IMR-90 (cell line): ENCODE measurements at regions not wholly inside any gene's neighbourhood (a gene's known extent, or its start where the extent isn't known, plus 50 kb on each side); places are given as distances from the start of the nearest gene placed in this dataset.
A peak's percentile ranks its signal among the peaks of the same experiment; 100 is the strongest.

Experiments
- ATAC-seq: fragments of 200-7000 bp; cut with Tn5 transposase; 2 replicates; pipeline ENCODE4 v1.9.1; 2020; ENCODE audit warnings: low read depth, mild to moderate bottlenecking, moderate library complexity
- BruUV-seq: library from RNA; stranded (reverse); fragments of 400-500 nt; replicated peaks from 2 replicates; lab custom pipeline; 2021; lab: Mats Ljungman, UMichigan
- CTCF ChIA-PET: fragments of 300-600 bp; formaldehyde crosslinking; extraction: SDS; loops from one replicate; lab custom pipeline; 2021; ENCODE audit warnings: antibody characterized with exemption; lab: Yijun Ruan, JAX
- POLR2A ChIA-PET: fragments of 300-600 bp; sonication (Branson Sonifier 250); formaldehyde crosslinking; loops from one replicate; lab custom pipeline; 2022; ENCODE audit warnings: antibody characterized with exemption; ENCODE audit not compliant: unreplicated experiment; lab: Charles Lee
- DNase-seq: peaks from one replicate; pipeline ENCODE4 v3.0.0; 2013
- H2AFZ ChIP-seq: replicated peaks from 2 replicates; pipeline ENCODE3; 2013; ENCODE audit warnings: low read length, mild to moderate bottlenecking; ENCODE audit not compliant: poor library complexity
- H2AK5ac ChIP-seq: 2 replicates; pipeline ENCODE4 v1.6.1; 2013; ENCODE audit warnings: low read depth, low read length, inconsistent platforms
- H2AK9ac ChIP-seq: replicated peaks from 2 replicates; pipeline ENCODE3; 2013; ENCODE audit warnings: mild to moderate bottlenecking, low read depth, low read length, moderate library complexity; ENCODE audit not compliant: poor library complexity
- H2BK120ac ChIP-seq: 2 replicates; pipeline ENCODE4 v1.6.1; 2013; ENCODE audit warnings: low read depth, low read length, inconsistent platforms
- H2BK15ac ChIP-seq: 3 replicates; pipeline ENCODE4 v1.6.1; 2013; ENCODE audit warnings: low read depth, low read length, inconsistent platforms
- H2BK20ac ChIP-seq: 2 replicates; pipeline ENCODE4 v1.6.1; 2013; ENCODE audit warnings: low read depth, mild to moderate bottlenecking, inconsistent platforms, low read length, moderate library complexity
- H2BK5ac ChIP-seq: 2 replicates; pipeline ENCODE4 v1.6.1; 2013; ENCODE audit warnings: mild to moderate bottlenecking, low read depth, low read length, inconsistent platforms; ENCODE audit not compliant: poor library complexity, severe bottlenecking
- H3K14ac ChIP-seq: replicated peaks from 2 replicates; pipeline ENCODE4 v1.6.1; 2013; ENCODE audit warnings: low read depth, low read length, inconsistent platforms
- H3K18ac ChIP-seq: 2 replicates; pipeline ENCODE4 v1.6.1; 2013; ENCODE audit warnings: low read depth, low read length, control low read depth
- H3K23ac ChIP-seq: 2 replicates; pipeline ENCODE4 v1.6.1; 2013; ENCODE audit warnings: low read depth, low read length, inconsistent platforms
- H3K27ac ChIP-seq: 2 replicates; pipeline ENCODE4 v1.5.1; 2013; ENCODE audit warnings: mild to moderate bottlenecking, control low read depth, low read length; ENCODE audit not compliant: insufficient read depth
- H3K27me3 ChIP-seq: 2 replicates; pipeline ENCODE4 v1.6.1; 2013; ENCODE audit warnings: low read length; ENCODE audit not compliant: control insufficient read depth, insufficient read depth
- H3K36me3 ChIP-seq: 2 replicates; pipeline ENCODE4 v1.6.1; 2013; ENCODE audit warnings: low read length, mixed read lengths; ENCODE audit not compliant: control insufficient read depth, insufficient read depth
- H3K4ac ChIP-seq: 2 replicates; pipeline ENCODE4 v1.6.1; 2013; ENCODE audit warnings: low read depth, low read length, inconsistent platforms
- H3K4me1 ChIP-seq: 2 replicates; pipeline ENCODE4 v1.6.1; 2013; ENCODE audit warnings: low read length, mixed read lengths; ENCODE audit not compliant: control insufficient read depth, insufficient read depth
- H3K4me2 ChIP-seq: 2 replicates; pipeline ENCODE4 v1.6.1; 2013; ENCODE audit warnings: low read depth, mild to moderate bottlenecking, control low read depth, low read length, moderate library complexity
- H3K4me3 ChIP-seq: 2 replicates; pipeline ENCODE4 v1.5.1; 2013; ENCODE audit warnings: low read depth, mild to moderate bottlenecking, control low read depth, low read length, moderate library complexity; ENCODE audit not compliant: insufficient read depth
- H3K56ac ChIP-seq: 2 replicates; pipeline ENCODE4 v1.6.1; 2013; ENCODE audit warnings: low read length, inconsistent platforms; ENCODE audit not compliant: insufficient read depth; ENCODE audit errors: extremely low read depth
- H3K79me1 ChIP-seq, 2 experiments: 2 replicates each; pipeline ENCODE4 v1.6.1; 2013; ENCODE audit warnings: low read length in 2 of 2, inconsistent platforms in 1 of 2, low read depth in 1 of 2
- H3K9ac ChIP-seq: 2 replicates; pipeline ENCODE4 v1.6.1; 2013; ENCODE audit warnings: low read depth, low read length, control low read depth
- H3K9me1 ChIP-seq: 2 replicates; pipeline ENCODE4 v1.6.1; 2013; ENCODE audit warnings: low read length, inconsistent platforms; ENCODE audit not compliant: insufficient read depth
- H3K9me3 ChIP-seq: 2 replicates; pipeline ENCODE4 v1.6.1; 2013; ENCODE audit warnings: low read length; ENCODE audit not compliant: control insufficient read depth, insufficient read depth
- H4K20me1 ChIP-seq: 2 replicates; pipeline ENCODE4 v1.6.1; 2013; ENCODE audit warnings: low read length, inconsistent platforms; ENCODE audit not compliant: insufficient read depth
- H4K5ac ChIP-seq: 2 replicates; pipeline ENCODE4 v1.6.1; 2013; ENCODE audit warnings: mild to moderate bottlenecking, low read depth, low read length, control low read depth
- H4K8ac ChIP-seq, 2 experiments: 2 replicates each; pipeline ENCODE4 v1.6.1; 2013; ENCODE audit warnings: low read depth in 2 of 2, low read length in 2 of 2, control low read depth in 1 of 2, inconsistent platforms in 1 of 2
- H4K91ac ChIP-seq: 2 replicates; pipeline ENCODE4 v1.6.1; 2013; ENCODE audit warnings: low read depth, low read length, inconsistent platforms; ENCODE audit not compliant: insufficient read depth
- BHLHE40 ChIP-seq: fragments of 150-350 bp; IDR thresholded peaks from 2 replicates; pipeline ENCODE4 v1.6.1; 2016; ENCODE audit warnings: mild to moderate bottlenecking, low read depth, low read length
- CEBPB ChIP-seq: IDR thresholded peaks from 2 replicates; pipeline ENCODE4 v1.6.1; 2012; ENCODE audit warnings: low read depth, low read length, improper control_type of control experiment
- MAZ ChIP-seq: IDR thresholded peaks from 2 replicates; pipeline ENCODE4 v1.6.1; 2012; ENCODE audit warnings: low read depth, mild to moderate bottlenecking, low read length, improper control_type of control experiment, moderate library complexity, borderline replicate concordance
- MXI1 ChIP-seq: IDR thresholded peaks from 2 replicates; pipeline ENCODE4 v1.6.1; 2012; ENCODE audit warnings: low read depth, mild to moderate bottlenecking, low read length, moderate library complexity, borderline replicate concordance
- RCOR1 ChIP-seq: IDR thresholded peaks from 2 replicates; pipeline ENCODE4 v1.6.1; 2012; ENCODE audit warnings: mild to moderate bottlenecking, low read length, improper control_type of control experiment; ENCODE audit not compliant: insufficient replicate concordance
- SMC3 ChIP-seq: fragments of 150-350 bp; IDR thresholded peaks from 2 replicates; pipeline ENCODE4 v1.6.1; 2016; ENCODE audit warnings: low read depth, mild to moderate bottlenecking, antibody characterized with exemption, low read length, moderate library complexity
- dilution Hi-C: fragments of 300-500 bp; cut with HindIII; formaldehyde crosslinking; loops from one replicate; pipeline ENCODE4 v1.14.3; 2018; ENCODE audit warnings: low sequenced_read_pairs; ENCODE audit not compliant: unreplicated experiment
- in situ Hi-C: fragments of 300-500 bp; cut with MboI; formaldehyde crosslinking; loops from 3 replicates; pipeline ENCODE4 v1.14.3; 2019; ENCODE audit warnings: low sequenced_read_pairs, inconsistent platforms, mixed read lengths
- intact Hi-C: fragments of 100-400 bp; cut with micrococcal nuclease; formaldehyde crosslinking; loops from 2 replicates; pipeline ENCODE4 v1.10.0; 2022
- TF ChIP-seq, protein P1 (sequence below): fragments of 150-350 bp; IDR thresholded peaks from 2 replicates; pipeline ENCODE4 v1.6.1; 2016; ENCODE audit warnings: low read depth, mild to moderate bottlenecking, low read length, moderate library complexity, borderline replicate concordance

DNA sequence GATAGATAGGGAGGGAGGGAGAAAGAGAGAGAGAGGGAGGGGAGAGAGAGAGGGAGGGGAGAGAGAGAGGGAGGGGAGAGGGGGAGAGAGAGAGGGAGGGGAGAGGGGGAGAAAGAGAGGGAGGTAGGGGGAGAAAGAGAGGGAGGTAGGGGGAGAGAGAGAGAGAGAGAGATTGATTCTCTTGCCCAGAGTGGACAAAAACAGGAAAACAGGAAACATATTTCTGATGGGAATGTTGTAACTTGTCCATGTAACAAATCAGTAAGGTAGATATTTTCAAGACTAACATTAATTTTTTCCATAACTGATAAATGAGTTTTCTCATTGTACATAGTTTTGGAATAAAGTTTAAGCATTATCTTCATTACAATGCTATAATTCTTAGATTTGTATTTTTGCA is 811.7 kb upstream of the GRAMD2B start:
- no peaks in the 10 kb centered on the region for H3K4me1 ChIP-seq
- no peak overlapping the region for H3K27ac ChIP-seq
- H3K56ac ChIP-seq, result no peak overlapping the region
- H4K8ac ChIP-seq, result no peak overlapping the region
- no peak overlapping the region for H3K18ac ChIP-seq
- H2BK20ac ChIP-seq, result no peak overlapping the region
- H2AK5ac ChIP-seq, result no peak overlapping the region
- no peak overlapping the region for H2AK9ac ChIP-seq
- no peak overlapping the region for H2BK15ac ChIP-seq
- dilution Hi-C loops, result no loop called here
- H2BK5ac ChIP-seq, result peak overlapping the region; percentile 54
- intact Hi-C loops, result no loop called here
- POLR2A ChIA-PET, result no interaction called here
- no peaks in the 10 kb centered on the region for H3K9me3 ChIP-seq
- H3K79me1 ChIP-seq, result no peaks in the 10 kb centered on the region
- no peaks in the 10 kb centered on the region for H3K27me3 ChIP-seq
- CTCF ChIA-PET, result no interaction called here
- H3K4me2 ChIP-seq, result no peak overlapping the region
- no peak overlapping the region for H3K4ac ChIP-seq
- H3K9me1 ChIP-seq, result no peaks in the 10 kb centered on the region
- H2BK120ac ChIP-seq, result no peak overlapping the region
- in situ Hi-C loops, result no loop called here
- TF ChIP-seq CEBPB (no peak), MAZ (no peak), RCOR1 (no peak), BHLHE40 (no peak), SMC3 (no peak), MXI1 (no peak)
- TF ChIP-seq, protein P1, sequence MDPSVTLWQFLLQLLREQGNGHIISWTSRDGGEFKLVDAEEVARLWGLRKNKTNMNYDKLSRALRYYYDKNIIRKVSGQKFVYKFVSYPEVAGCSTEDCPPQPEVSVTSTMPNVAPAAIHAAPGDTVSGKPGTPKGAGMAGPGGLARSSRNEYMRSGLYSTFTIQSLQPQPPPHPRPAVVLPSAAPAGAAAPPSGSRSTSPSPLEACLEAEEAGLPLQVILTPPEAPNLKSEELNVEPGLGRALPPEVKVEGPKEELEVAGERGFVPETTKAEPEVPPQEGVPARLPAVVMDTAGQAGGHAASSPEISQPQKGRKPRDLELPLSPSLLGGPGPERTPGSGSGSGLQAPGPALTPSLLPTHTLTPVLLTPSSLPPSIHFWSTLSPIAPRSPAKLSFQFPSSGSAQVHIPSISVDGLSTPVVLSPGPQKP, result no peak
- H4K20me1 ChIP-seq, result no peaks in the 10 kb centered on the region
- H2AFZ ChIP-seq, result no peak overlapping the region
- DNase-seq (no peak), ATAC-seq (no peak)
- BruUV-seq, result no TSS peak
- no peak overlapping the region for H4K5ac ChIP-seq
- no peak overlapping the region for H3K4me3 ChIP-seq
- H3K9ac ChIP-seq, result no peak overlapping the region
- no peaks in the 10 kb centered on the region for H3K36me3 ChIP-seq
- H4K91ac ChIP-seq, result no peak overlapping the region
- no peak overlapping the region for H3K23ac ChIP-seq
- H3K14ac ChIP-seq, result no peak overlapping the region
